NOMO-1 treated with DMSO at 0.1 percent for 48 hours (cell line): ENCODE measurements at regions not wholly inside any gene's neighbourhood (a gene's known extent, or its start where the extent isn't known, plus 50 kb on each side); places are given as distances from the start of the nearest gene placed in this dataset.
A peak's percentile ranks its signal among the peaks of the same experiment; 100 is the strongest.

Experiments
- DNase-seq: peaks from one replicate; lab custom pipeline; 2025; ENCODE audit not compliant: unreplicated experiment; lab: John Stamatoyannopoulos, UW

- DNase-seq = no peak
Measured at GRCh38 chr18:8962855-8963635, 139.5 kb upstream of the NDUFV2 start.

GRCh38 chr18:8963876-8964275 lies 138.6 kb upstream of the NDUFV2 start:
- no peak for DNase-seq

- DNase-seq = no peak
Measured at GRCh38 chr18:8965398-8965797, 137.1 kb upstream of the NDUFV2 start.

GRCh38 chr18:8966821-8967220 lies 135.7 kb upstream of the NDUFV2 start:
- peak; percentile 54 for DNase-seq

GRCh38 chr18:8967573-8967972 lies 134.9 kb upstream of the NDUFV2 start:
- DNase-seq = no peak

- DNase-seq = no peak
Measured at GRCh38 chr18:8969639-8970390, 132.7 kb upstream of the NDUFV2 start.

- no peak for DNase-seq
Measured at GRCh38 chr18:8970843-8971242, 131.7 kb upstream of the NDUFV2 start.

GRCh38 chr18:8972116-8972515 lies 130.4 kb upstream of the NDUFV2 start:
- no peak for DNase-seq

GRCh38 chr18:8974279-8974678 lies 128.2 kb upstream of the NDUFV2 start:
- no peak for DNase-seq

GRCh38 chr18:8974696-8975095 lies 127.8 kb upstream of the NDUFV2 start:
- DNase-seq = no peak

- no peak for DNase-seq
Measured at GRCh38 chr18:8975624-8976023, 126.9 kb upstream of the NDUFV2 start.

GRCh38 chr18:8976606-8977005 lies 125.9 kb upstream of the NDUFV2 start:
- DNase-seq = no peak

GRCh38 chr18:8977166-8977565 lies 125.3 kb upstream of the NDUFV2 start:
- no peak for DNase-seq

- DNase-seq = no peak
Measured at GRCh38 chr18:8977701-8978100, 124.8 kb upstream of the NDUFV2 start.

- DNase-seq = no peak
Measured at GRCh38 chr18:8978394-8978793, 124.1 kb upstream of the NDUFV2 start.

- DNase-seq = no peak
Measured at GRCh38 chr18:8979258-8979988, 123.1 kb upstream of the NDUFV2 start.

- DNase-seq = no peak
Measured at GRCh38 chr18:8980496-8980895, 122.0 kb upstream of the NDUFV2 start.

- no peak for DNase-seq
Measured at GRCh38 chr18:8980918-8981317, 121.6 kb upstream of the NDUFV2 start.

GRCh38 chr18:8982416-8983183 lies 119.9 kb upstream of the NDUFV2 start:
- DNase-seq = no peak

- no peak for DNase-seq
Measured at GRCh38 chr18:8983195-8983594, 119.3 kb upstream of the NDUFV2 start.

- DNase-seq = no peak
Measured at GRCh38 chr18:8984131-8984721, 118.3 kb upstream of the NDUFV2 start.
